OCI-LY3 (cell line): ENCODE measurements at regions not wholly inside any gene's neighbourhood (a gene's known extent, or its start where the extent isn't known, plus 50 kb on each side); places are given as distances from the start of the nearest gene placed in this dataset.

Experiments
- H2AFZ ChIP-seq: fragments of 200-600, 300-600 bp; shearing (Covaris generic); 2 replicates; pipeline ENCODE4 v1.6.0; 2014; ENCODE audit warnings: antibody characterized with exemption, low read depth, low read length
- H3K27ac ChIP-seq: fragments of 200-600, 300-600 bp; sonication (generic); 2 replicates; pipeline ENCODE4 v1.5.1; 2014; ENCODE audit warnings: mild to moderate bottlenecking, low read length, moderate library complexity, mixed read lengths
- H3K27me3 ChIP-seq: fragments of 200-600, 300-600 bp; sonication (generic); 2 replicates; pipeline ENCODE4 v1.6.1; 2014; ENCODE audit warnings: low read depth, low read length, mixed read lengths
- H3K36me3 ChIP-seq: fragments of 200-600, 300-600 bp; sonication (generic); replicated peaks from 2 replicates; pipeline ENCODE3; 2014; ENCODE audit warnings: low read depth, low read length, mixed read lengths
- H3K4me1 ChIP-seq: fragments of 300-600, 200-600 bp; sonication (generic); 2 replicates; pipeline ENCODE4 v1.6.1; 2014; ENCODE audit warnings: low read length, mixed read lengths
- H3K4me2 ChIP-seq: fragments of 200-600, 300-600 bp; sonication (generic); 2 replicates; pipeline ENCODE4 v1.6.1; 2014; ENCODE audit warnings: low read length, mixed read lengths
- H3K4me3 ChIP-seq: fragments of 300-600, 200-600 bp; sonication (generic); 2 replicates; pipeline ENCODE4 v1.5.1; 2014; ENCODE audit warnings: antibody characterized with exemption, mild to moderate bottlenecking, low read length, moderate library complexity
- H3K79me2 ChIP-seq: fragments of 300-600, 200-600 bp; shearing (Covaris generic); 2 replicates; pipeline ENCODE4 v1.6.1; 2014; ENCODE audit warnings: mild to moderate bottlenecking, low read length, mixed read lengths
- H3K9ac ChIP-seq: fragments of 300-600, 200-600 bp; shearing (Covaris generic); 2 replicates; pipeline ENCODE4 v1.6.0; 2014; ENCODE audit warnings: mild to moderate bottlenecking, low read length, moderate library complexity
- H3K9me3 ChIP-seq: fragments of 200-600, 300-600 bp; shearing (Covaris generic); 2 replicates; pipeline ENCODE4 v1.6.1; 2014; ENCODE audit warnings: low read length, mixed read lengths; ENCODE audit not compliant: insufficient read depth
- H4K20me1 ChIP-seq: fragments of 200-600, 300-600 bp; sonication (generic); 2 replicates; pipeline ENCODE4 v1.6.1; 2016; ENCODE audit warnings: low read length, mixed read lengths; ENCODE audit not compliant: insufficient read depth
- CTCF ChIP-seq: fragments of 200-600, 300-600 bp; sonication (generic); IDR thresholded peaks from 2 replicates; pipeline ENCODE4 v1.5.1; 2014; ENCODE audit warnings: antibody characterized with exemption, low read length, low read depth
- EZH2phosphoT487 ChIP-seq: fragments of 200-600 bp; shearing (Covaris generic); IDR thresholded peaks from 2 replicates; pipeline ENCODE4 v1.6.1; 2018; ENCODE audit warnings: antibody characterized with exemption, mixed run types, low read depth

GRCh38 chrX:45320191-45320590 lies 119.5 kb upstream of the DIPK2B start:
- no peaks in the 10 kb centered on the region for H3K79me2 ChIP-seq
- H3K27ac ChIP-seq: no peak overlapping the region
- H4K20me1 ChIP-seq: no peaks in the 10 kb centered on the region
- H3K4me1 ChIP-seq: no peaks in the 10 kb centered on the region
- no peaks in the 10 kb centered on the region for H3K36me3 ChIP-seq
- H3K9ac ChIP-seq: no peak overlapping the region
- no peak overlapping the region for H2AFZ ChIP-seq
- no peaks in the 10 kb centered on the region for H3K27me3 ChIP-seq
- no peak for TF ChIP-seq CTCF
- TF ChIP-seq EZH2phosphoT487: no peak
- no peaks in the 10 kb centered on the region for H3K9me3 ChIP-seq
- no peak overlapping the region for H3K4me2 ChIP-seq
- H3K4me3 ChIP-seq: no peak overlapping the region

- TF ChIP-seq EZH2phosphoT487: no peak
- TF ChIP-seq CTCF: no peak
- Histone ChIP-seq H4K20me1 (no peaks in the 10 kb centered on the region), H3K27ac (no peak overlapping the region), H3K79me2 (no peaks in the 10 kb centered on the region), H3K4me2 (no peak overlapping the region), H3K36me3 (no peaks in the 10 kb centered on the region), H2AFZ (no peak overlapping the region), H3K9ac (no peak overlapping the region), H3K4me3 (no peak overlapping the region), H3K4me1 (no peaks in the 10 kb centered on the region), H3K27me3 (no peaks in the 10 kb centered on the region), H3K9me3 (no peaks in the 10 kb centered on the region)
Measured at GRCh38 chrX:45309801-45310200, 109.1 kb upstream of the DIPK2B start.

- H3K9me3 ChIP-seq: no peaks in the 10 kb centered on the region
- H3K36me3 ChIP-seq: no peaks in the 10 kb centered on the region
- no peak overlapping the region for H2AFZ ChIP-seq
- no peak overlapping the region for H3K27ac ChIP-seq
- H3K4me3 ChIP-seq: no peak overlapping the region
- H3K79me2 ChIP-seq: no peaks in the 10 kb centered on the region
- no peaks in the 10 kb centered on the region for H4K20me1 ChIP-seq
- no peaks in the 10 kb centered on the region for H3K27me3 ChIP-seq
- H3K9ac ChIP-seq: no peak overlapping the region
- H3K4me1 ChIP-seq: no peaks in the 10 kb centered on the region
- TF ChIP-seq EZH2phosphoT487: no peak
- no peak for TF ChIP-seq CTCF
- no peak overlapping the region for H3K4me2 ChIP-seq
Measured at GRCh38 chrX:45309096-45309495, 108.4 kb upstream of the DIPK2B start.

- no peaks in the 10 kb centered on the region for H3K9me3 ChIP-seq
- no peak overlapping the region for H3K4me3 ChIP-seq
- no peaks in the 10 kb centered on the region for H3K79me2 ChIP-seq
- H2AFZ ChIP-seq: no peak overlapping the region
- H3K36me3 ChIP-seq: no peaks in the 10 kb centered on the region
- H3K4me1 ChIP-seq: no peaks in the 10 kb centered on the region
- no peak overlapping the region for H3K9ac ChIP-seq
- H4K20me1 ChIP-seq: no peaks in the 10 kb centered on the region
- TF ChIP-seq CTCF (no peak), EZH2phosphoT487 (no peak)
- no peaks in the 10 kb centered on the region for H3K27me3 ChIP-seq
- H3K27ac ChIP-seq: no peak overlapping the region
- no peak overlapping the region for H3K4me2 ChIP-seq
Measured at GRCh38 chrX:45306794-45307193, 106.1 kb upstream of the DIPK2B start.
